ENCODE measurements at regions not wholly inside any gene's neighbourhood (a gene's known extent, or its start where the extent isn't known, plus 50 kb on each side); places are given as distances from the start of the nearest gene placed in this dataset.
"Not testable (repeated sequence)": the region's sequence is repeated elsewhere in the genome, so short reads cannot be mapped to it uniquely, and the experiment has no call there.

GRCh38 chr6:120384671-120385070 is 949.6 kb downstream of the TBC1D32 start:
- Mint-ChIP-seq H3K4me3 (no peak overlapping the region), H3K9me3 (no peaks in the 10 kb centered on the region), H3K27me3 (no peaks in the 10 kb centered on the region), H3K36me3 (ENCODE audit: low read depth) (no peaks in the 10 kb centered on the region), H3K27ac (no peak overlapping the region), H3K4me1 (no peaks in the 10 kb centered on the region)
- CTCF ChIA-PET: no interaction called here
- DNase-seq (no peak), ATAC-seq (ENCODE audit: low read depth) (no peak)
- POLR2A ChIA-PET: no interaction called here
- TF ChIP-seq CTCF (IDR thresholded peaks at IDR 0.05): no peak
- intact Hi-C loops (cut with micrococcal nuclease): no loop called here

- DNase-seq (no peak), ATAC-seq (ENCODE audit: low read depth) (no peak)
- Mint-ChIP-seq H3K27me3 (no peaks in the 10 kb centered on the region), H3K4me3 (no peak overlapping the region), H3K36me3 (ENCODE audit: low read depth) (no peaks in the 10 kb centered on the region), H3K9me3 (no peaks in the 10 kb centered on the region), H3K27ac (no peak overlapping the region), H3K4me1 (no peaks in the 10 kb centered on the region)
- intact Hi-C loops (cut with micrococcal nuclease): no loop called here
- CTCF ChIA-PET: no interaction called here
- TF ChIP-seq CTCF (IDR thresholded peaks at IDR 0.05): no peak
- POLR2A ChIA-PET: no interaction called here
Measured at GRCh38 chr6:120383681-120384080, 950.6 kb downstream of the TBC1D32 start.

GRCh38 chr6:120378582-120379220 is 955.6 kb downstream of the TBC1D32 start:
- H3K27ac Mint-ChIP-seq: no peak overlapping the region
- no peaks in the 10 kb centered on the region for H3K4me1 Mint-ChIP-seq
- DNase-seq: no peak
- peak; percentile 58 for ATAC-seq (ENCODE audit: low read depth)
- ChIA-PET CTCF (no interaction called here), POLR2A (no interaction called here)
- no peaks in the 10 kb centered on the region for H3K27me3 Mint-ChIP-seq
- no peaks in the 10 kb centered on the region for H3K9me3 Mint-ChIP-seq
- intact Hi-C loops (cut with micrococcal nuclease): loop anchor here (2.0 to 5.0 kb wide), 3 partner anchors 636 to 1250 kb away; no protein-coding TSS in a partner anchor
- no peak overlapping the region for H3K4me3 Mint-ChIP-seq
- no peaks in the 10 kb centered on the region for H3K36me3 Mint-ChIP-seq (ENCODE audit: low read depth)
- TF ChIP-seq CTCF (IDR thresholded peaks at IDR 0.05): no peak

- Mint-ChIP-seq H3K4me3 (no peak overlapping the region), H3K27ac (no peak overlapping the region), H3K27me3 (no peaks in the 10 kb centered on the region), H3K4me1 (no peaks in the 10 kb centered on the region), H3K9me3 (no peaks in the 10 kb centered on the region), H3K36me3 (ENCODE audit: low read depth) (no peaks in the 10 kb centered on the region)
- POLR2A ChIA-PET: no interaction called here
- intact Hi-C loops (cut with micrococcal nuclease): no loop called here
- TF ChIP-seq CTCF (IDR thresholded peaks at IDR 0.05): no peak
- CTCF ChIA-PET: no interaction called here
- no peak for ATAC-seq (ENCODE audit: low read depth)
- no peak for DNase-seq
Measured at GRCh38 chr6:120373185-120373584, 961.1 kb downstream of the TBC1D32 start.

GRCh38 chr6:120363429-120363828 is 970.9 kb downstream of the TBC1D32 start:
- H3K27ac Mint-ChIP-seq: no peak overlapping the region
- H3K9me3 Mint-ChIP-seq: peaks cover 12% of the 10 kb centered on the region
- CTCF ChIA-PET: no interaction called here
- no peak overlapping the region for H3K4me3 Mint-ChIP-seq
- POLR2A ChIA-PET: no interaction called here
- peaks cover 1% of the 10 kb centered on the region for H3K27me3 Mint-ChIP-seq
- no peaks in the 10 kb centered on the region for H3K36me3 Mint-ChIP-seq (ENCODE audit: low read depth)
- intact Hi-C loops (cut with micrococcal nuclease): no loop called here
- ATAC-seq (ENCODE audit: low read depth) (no peak), DNase-seq (no peak)
- no peaks in the 10 kb centered on the region for H3K4me1 Mint-ChIP-seq
- no peak for TF ChIP-seq CTCF (IDR thresholded peaks at IDR 0.05)

GRCh38 chr6:120358535-120358934 is 975.7 kb downstream of the TBC1D32 start:
- ATAC-seq (ENCODE audit: low read depth); CTCF ChIA-PET: not testable (repeated sequence)
- peaks cover 18% of the 10 kb centered on the region for H3K9me3 Mint-ChIP-seq

More at GRCh38 chr6:120358535-120358934, 975.7 kb downstream of the TBC1D32 start:
- H3K36me3 Mint-ChIP-seq (ENCODE audit: low read depth); H3K4me1 Mint-ChIP-seq; H3K27ac Mint-ChIP-seq; intact Hi-C loops (cut with micrococcal nuclease); POLR2A ChIA-PET; DNase-seq; H3K27me3 Mint-ChIP-seq; H3K4me3 Mint-ChIP-seq: not testable (repeated sequence)
